Body of pancreas (tissue), 4 donors: ENCODE measurements at regions not wholly inside any gene's neighbourhood (a gene's known extent, or its start where the extent isn't known, plus 50 kb on each side); places are given as distances from the start of the nearest gene placed in this dataset.
A peak's percentile ranks its signal among the peaks of the same experiment; 100 is the strongest.

Experiments
- ATAC-seq: fragments of 150-250 bp; one replicate; pipeline ENCODE4 v1.9.1; 2016
- DNase-seq, 4 donors: peaks; one replicate each; pipeline ENCODE4 v3.0.0-alpha.2; 2019
- H3K27ac ChIP-seq, 4 donors: fragments of 200-600 bp; sonication (generic); 1 replicate in 3 of 4; 2 replicates in 1 of 4; pipeline versions ENCODE4 v1.5.1 to v1.6.1; 2016 to 2019; ENCODE audit warnings: mild to moderate bottlenecking in 1 of 4, mixed read lengths in 1 of 4, moderate library complexity in 1 of 4
- H3K27me3 ChIP-seq, 2 donors: fragments of 200-600 bp; sonication (generic); one replicate each; pipeline ENCODE4 v1.6.0; 2016; ENCODE audit warnings: mild to moderate bottlenecking in 1 of 2
- H3K36me3 ChIP-seq, 2 donors: fragments of 200-600 bp; sonication (generic); replicated peaks in 1 of 2; 2 replicates each; pipeline ENCODE4 v1.5.1; 2016; ENCODE audit warnings: low read depth in 2 of 2; ENCODE audit not compliant: insufficient read depth in 1 of 2
- H3K4me1 ChIP-seq: fragments of 200-600 bp; sonication (generic); one replicate; pipeline ENCODE4 v1.6.0; 2016
- H3K4me3 ChIP-seq, 2 donors: fragments of 200-600 bp; sonication (generic); 1 replicate in 1 of 2; 2 replicates in 1 of 2; pipeline ENCODE4 v1.5.1; 2016 to 2019
- H3K9me3 ChIP-seq, 3 donors: fragments of 200-600 bp; sonication (generic); 1 replicate in 2 of 3; 2 replicates in 1 of 3; pipeline ENCODE4 v1.5.1; 2016
- POLR2A ChIP-seq, 3 donors: fragments of 450-650 bp; IDR thresholded peaks; one replicate each; pipeline ENCODE4 v1.6.1; 2016; ENCODE audit warnings: antibody characterized with exemption in 3 of 3, mild to moderate bottlenecking in 2 of 3
- WGBS, 2 donors: methylation state at CpG; one replicate each; pipeline ENCODE4 v1.1.5; 2017; 5-methylcytosine and 5-hydroxymethylcytosine counted together
- intact Hi-C: fragments of 100-400 bp; cut with DNase I; formaldehyde crosslinking; loops from one replicate; pipeline ENCODE4 v1.15.1; 2023
- TF ChIP-seq, protein P1 (sequence below), 7 experiments: fragments of 450-650 bp in 4 of 7; fragments of 200-600 bp in 3 of 7; sonication (generic) in 3 of 7; IDR thresholded peaks; one replicate each; pipeline ENCODE4 v1.5.1; 2016 to 2019; ENCODE audit warnings: antibody characterized with exemption in 7 of 7

DNA sequence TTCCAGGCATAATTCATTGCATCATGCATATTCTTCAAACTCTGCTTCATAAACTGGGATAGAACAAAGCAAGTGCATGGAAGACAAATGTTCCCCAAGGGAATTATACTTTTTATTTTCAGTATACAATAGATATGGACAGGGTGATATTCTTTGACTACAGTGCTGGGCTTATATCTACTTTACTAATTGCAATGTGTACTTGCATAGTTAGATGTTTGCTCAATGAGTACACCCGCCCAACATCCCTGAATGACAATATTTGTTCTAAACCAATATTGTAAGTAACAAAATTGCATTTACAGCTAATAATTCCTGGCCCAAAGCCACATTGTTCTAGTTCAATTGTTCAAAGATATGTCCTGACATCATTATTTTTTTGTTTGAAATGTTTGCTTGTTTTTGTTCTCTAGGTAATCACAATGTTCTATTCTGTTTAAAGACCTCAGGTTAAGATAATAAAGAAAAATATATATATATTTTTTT lies 171.4 kb downstream of the PTN start:
- no peak for TF ChIP-seq POLR2A (IDR thresholded peaks at IDR 0.05)
- TF ChIP-seq, protein P1, sequence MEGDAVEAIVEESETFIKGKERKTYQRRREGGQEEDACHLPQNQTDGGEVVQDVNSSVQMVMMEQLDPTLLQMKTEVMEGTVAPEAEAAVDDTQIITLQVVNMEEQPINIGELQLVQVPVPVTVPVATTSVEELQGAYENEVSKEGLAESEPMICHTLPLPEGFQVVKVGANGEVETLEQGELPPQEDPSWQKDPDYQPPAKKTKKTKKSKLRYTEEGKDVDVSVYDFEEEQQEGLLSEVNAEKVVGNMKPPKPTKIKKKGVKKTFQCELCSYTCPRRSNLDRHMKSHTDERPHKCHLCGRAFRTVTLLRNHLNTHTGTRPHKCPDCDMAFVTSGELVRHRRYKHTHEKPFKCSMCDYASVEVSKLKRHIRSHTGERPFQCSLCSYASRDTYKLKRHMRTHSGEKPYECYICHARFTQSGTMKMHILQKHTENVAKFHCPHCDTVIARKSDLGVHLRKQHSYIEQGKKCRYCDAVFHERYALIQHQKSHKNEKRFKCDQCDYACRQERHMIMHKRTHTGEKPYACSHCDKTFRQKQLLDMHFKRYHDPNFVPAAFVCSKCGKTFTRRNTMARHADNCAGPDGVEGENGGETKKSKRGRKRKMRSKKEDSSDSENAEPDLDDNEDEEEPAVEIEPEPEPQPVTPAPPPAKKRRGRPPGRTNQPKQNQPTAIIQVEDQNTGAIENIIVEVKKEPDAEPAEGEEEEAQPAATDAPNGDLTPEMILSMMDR (IDR thresholded peaks at IDR 0.05) = no peak
- intact Hi-C loops = no loop called here
- no peak for ATAC-seq
- WGBS, 2 donors = 39 to 45% methylated on average over 1 of the region's 1 CpG
- Histone ChIP-seq H3K9me3 (no peaks in the 10 kb centered on the region), H3K4me3 (no peak overlapping the region), H3K27me3 (no peaks in the 10 kb centered on the region), H3K4me1 (no peaks in the 10 kb centered on the region), H3K27ac (no peak overlapping the region), H3K36me3 (no peaks in the 10 kb centered on the region)
- DNase-seq = no peak

DNA sequence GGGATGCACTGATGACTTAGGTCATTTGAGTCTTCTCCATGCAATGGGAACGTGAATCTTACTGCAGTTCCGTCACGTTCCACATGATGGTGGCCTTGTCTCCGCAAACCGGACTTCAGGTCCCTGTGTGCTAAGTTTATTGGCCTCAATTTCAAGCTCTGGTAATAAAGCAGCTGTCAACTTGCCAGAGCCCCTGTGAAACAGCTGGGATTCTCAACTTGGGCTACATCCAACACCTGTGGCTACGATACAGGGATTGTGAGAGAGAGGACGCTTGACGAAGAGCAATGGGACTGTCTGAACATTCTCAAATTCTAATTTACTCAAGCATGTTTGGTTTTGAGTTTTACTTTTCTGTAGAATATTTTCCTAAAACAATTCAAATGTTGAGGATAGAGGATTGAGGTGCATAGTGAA lies 174.2 kb downstream of the PTN start:
- no peaks in the 10 kb centered on the region for H3K27me3 ChIP-seq
- intact Hi-C loops = no loop called here
- 11 to 22% methylated on average over 8 of the region's 8 CpGs for WGBS, 2 donors
- H3K36me3 ChIP-seq = no peaks in the 10 kb centered on the region
- DNase-seq (peak; percentile 22 to 56 (median 38)), ATAC-seq (peak; percentile 47)
- H3K9me3 ChIP-seq = no peaks in the 10 kb centered on the region
- no peak overlapping the region for H3K27ac ChIP-seq
- TF ChIP-seq POLR2A (IDR thresholded peaks at IDR 0.05) = no peak
- TF ChIP-seq, protein P1 (IDR thresholded peaks at IDR 0.05) = peak in 6 of 7 experiments; percentile 14 to 68 (median 44)
- H3K4me1 ChIP-seq = no peaks in the 10 kb centered on the region
- H3K4me3 ChIP-seq = no peak overlapping the region

DNA sequence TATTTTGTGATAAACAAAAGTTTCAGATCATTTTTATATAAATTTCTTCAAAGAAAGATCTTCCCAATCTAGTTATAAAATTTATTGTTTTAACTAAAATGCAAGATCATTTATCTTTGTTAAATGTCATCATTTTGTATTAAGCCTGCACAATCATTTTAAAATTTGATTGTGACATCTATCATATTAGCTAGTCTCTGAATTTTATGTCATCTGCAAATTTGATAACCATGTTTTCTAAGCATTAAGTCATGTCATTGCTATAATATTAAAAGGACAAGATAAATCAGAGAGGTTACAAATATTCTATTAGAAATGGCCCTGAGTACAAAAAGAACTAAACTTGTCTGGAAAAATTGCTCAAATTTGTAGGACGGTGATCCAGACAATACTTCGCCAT lies 175.9 kb downstream of the PTN start:
- WGBS, 2 donors = 75 to 77% methylated on average over 2 of the region's 2 CpGs
- no peak for ATAC-seq
- Histone ChIP-seq H3K9me3 (no peaks in the 10 kb centered on the region), H3K36me3 (no peaks in the 10 kb centered on the region), H3K27me3 (no peaks in the 10 kb centered on the region), H3K4me3 (no peak overlapping the region), H3K4me1 (no peaks in the 10 kb centered on the region), H3K27ac (no peak overlapping the region)
- no peak for DNase-seq
- intact Hi-C loops = no loop called here
- TF ChIP-seq, protein P1 (IDR thresholded peaks at IDR 0.05) = no peak
- TF ChIP-seq POLR2A (IDR thresholded peaks at IDR 0.05) = no peak

DNA sequence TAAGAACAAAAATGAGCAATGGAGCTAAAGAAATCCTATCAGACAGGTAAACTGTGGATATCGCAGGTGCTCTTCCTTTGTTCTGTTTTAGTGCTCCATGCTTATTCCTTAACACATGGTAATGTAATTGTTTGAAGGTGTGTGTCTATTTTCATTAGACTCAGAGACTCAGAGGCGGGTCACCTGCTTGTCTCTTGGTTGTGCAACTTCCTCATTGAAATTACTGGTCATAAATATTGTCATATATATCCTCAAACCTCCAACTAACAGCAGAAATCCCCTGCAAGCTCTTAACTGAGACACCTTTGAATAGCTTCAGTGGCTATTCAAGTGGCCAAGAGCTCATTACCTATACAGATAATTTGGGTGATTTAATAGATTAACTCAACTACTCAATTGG lies 177.2 kb downstream of the PTN start:
- no peak for DNase-seq
- 55 to 59% methylated on average over 2 of the region's 2 CpGs for WGBS, 2 donors
- Histone ChIP-seq H3K27ac (no peak overlapping the region), H3K36me3 (no peaks in the 10 kb centered on the region), H3K9me3 (no peaks in the 10 kb centered on the region), H3K4me3 (no peak overlapping the region), H3K27me3 (no peaks in the 10 kb centered on the region), H3K4me1 (no peaks in the 10 kb centered on the region)
- ATAC-seq = no peak
- intact Hi-C loops = no loop called here
- no peak for TF ChIP-seq POLR2A (IDR thresholded peaks at IDR 0.05)
- TF ChIP-seq, protein P1 (IDR thresholded peaks at IDR 0.05) = no peak

DNA sequence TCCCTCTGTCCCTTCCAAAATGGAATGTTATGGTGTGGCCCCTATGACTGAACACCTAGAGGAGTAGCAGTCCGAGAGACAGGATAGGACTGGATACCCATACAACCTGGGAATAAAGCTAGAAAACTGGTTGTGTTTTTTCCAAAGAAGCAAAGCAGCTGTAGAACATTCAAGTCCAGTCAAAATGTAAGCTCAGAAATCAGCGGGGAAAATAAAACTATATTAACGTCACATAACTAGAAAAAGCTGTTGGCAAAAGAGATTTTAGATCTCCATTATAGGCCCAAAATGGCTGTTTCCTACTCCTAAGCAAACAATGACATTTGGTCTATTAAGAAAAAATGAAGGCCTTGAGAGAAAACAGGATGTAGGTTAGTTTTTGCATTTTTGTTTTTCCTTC lies 177.7 kb downstream of the PTN start:
- Histone ChIP-seq H3K36me3 (no peaks in the 10 kb centered on the region), H3K27me3 (no peaks in the 10 kb centered on the region), H3K9me3 (no peaks in the 10 kb centered on the region), H3K4me1 (no peaks in the 10 kb centered on the region), H3K27ac (no peak overlapping the region), H3K4me3 (no peak overlapping the region)
- ATAC-seq (no peak), DNase-seq (no peak)
- TF ChIP-seq, protein P1 (IDR thresholded peaks at IDR 0.05) = no peak
- no peak for TF ChIP-seq POLR2A (IDR thresholded peaks at IDR 0.05)
- intact Hi-C loops = no loop called here
- 63 to 77% methylated on average over 3 of the region's 3 CpGs for WGBS, 2 donors
